Neural cell (in vitro differentiated cells): ENCODE measurements at regions not wholly inside any gene's neighbourhood (a gene's known extent, or its start where the extent isn't known, plus 50 kb on each side); places are given as distances from the start of the nearest gene placed in this dataset.

Experiments used
- H2AFZ ChIP-seq: fragments of 200-600, 300-800 bp; sonication (generic), shearing (Covaris generic); 2 replicates; pipeline ENCODE4 v1.6.0; 2014; ENCODE audit warnings: low read depth, mild to moderate bottlenecking, antibody characterized with exemption, low read length, moderate library complexity
- H3F3A ChIP-seq: fragments of 200-600 bp; shearing (Covaris generic); 2 replicates; pipeline ENCODE4 v1.6.1; 2016; ENCODE audit warnings: mild to moderate bottlenecking, moderate library complexity, mixed read lengths, antibody characterized with exemption, low read length; ENCODE audit not compliant: insufficient read depth, poor library complexity, severe bottlenecking
- H3K27ac ChIP-seq: fragments of 200-600, 300-800 bp; sonication (generic), shearing (Covaris generic); 2 replicates; pipeline ENCODE4 v1.5.1; 2014; ENCODE audit warnings: mild to moderate bottlenecking, low read length, moderate library complexity
- H3K27me3 ChIP-seq: fragments of 300-800, 200-600 bp; sonication (generic), shearing (Covaris generic); 2 replicates; pipeline ENCODE4 v1.6.0; 2014; ENCODE audit warnings: mild to moderate bottlenecking, low read depth, low read length, moderate library complexity; ENCODE audit not compliant: insufficient read depth
- H3K36me3 ChIP-seq: fragments of 300-800, 200-600 bp; sonication (generic), shearing (Covaris generic); 2 replicates; pipeline ENCODE4 v1.5.1; 2014; ENCODE audit warnings: mild to moderate bottlenecking, antibody characterized with exemption, low read length, moderate library complexity; ENCODE audit not compliant: insufficient read depth
- H3K4me2 ChIP-seq: fragments of 300-800, 200-600 bp; sonication (generic), shearing (Covaris generic); 2 replicates; pipeline ENCODE4 v1.6.0; 2014; ENCODE audit warnings: mild to moderate bottlenecking, low read length
- H3K4me3 ChIP-seq: fragments of 300-800, 200-600 bp; sonication (generic), shearing (Covaris generic); 2 replicates; pipeline ENCODE4 v1.5.1; 2014; ENCODE audit warnings: mild to moderate bottlenecking, low read length, moderate library complexity
- H3K79me2 ChIP-seq: fragments of 200-600 bp; shearing (Covaris generic); replicated peaks from 2 replicates; pipeline ENCODE4 v1.6.0; 2014; ENCODE audit warnings: mild to moderate bottlenecking, low read length, moderate library complexity; ENCODE audit not compliant: insufficient read depth
- H3K9ac ChIP-seq: fragments of 300-800, 200-600 bp; sonication (generic), shearing (Covaris generic); 2 replicates; pipeline ENCODE4 v1.6.1; 2016; ENCODE audit warnings: mild to moderate bottlenecking, low read length, mixed read lengths
- H3K9me2 ChIP-seq: fragments of 200-600 bp; shearing (Covaris generic); 2 replicates; pipeline ENCODE4 v1.6.1; 2016; ENCODE audit warnings: mild to moderate bottlenecking, low read length, mixed read lengths; ENCODE audit not compliant: insufficient read depth
- H3K9me3 ChIP-seq: fragments of 200-600, 300-800 bp; sonication (generic), shearing (Covaris generic); 2 replicates; pipeline ENCODE4 v1.6.1; 2016; ENCODE audit warnings: mild to moderate bottlenecking, mixed run types, low read length, moderate library complexity, mixed read lengths
- H4K20me1 ChIP-seq: fragments of 200-600 bp; shearing (Covaris generic); 2 replicates; pipeline ENCODE4 v1.6.1; 2016; ENCODE audit warnings: mild to moderate bottlenecking, mixed run types; ENCODE audit not compliant: insufficient read depth
- CTCF ChIP-seq: fragments of 450-650 bp; IDR thresholded peaks from 2 replicates; pipeline ENCODE4 v1.5.1; 2014; ENCODE audit warnings: antibody characterized with exemption, mild to moderate bottlenecking, moderate library complexity; ENCODE audit not compliant: poor library complexity, severe bottlenecking
- EP300 ChIP-seq: fragments of 450-650 bp; conservative IDR thresholded peaks from 2 replicates; pipeline ENCODE4 v1.6.1; 2014; ENCODE audit warnings: antibody characterized with exemption, mild to moderate bottlenecking, moderate library complexity; ENCODE audit not compliant: poor library complexity, severe bottlenecking
- EZH2 ChIP-seq: fragments of 200-600, 300-800 bp; shearing (Covaris generic), sonication (generic); IDR thresholded peaks from 2 replicates; pipeline ENCODE4 v1.6.1; 2014; ENCODE audit warnings: antibody characterized with exemption, low read length, borderline replicate concordance, mild to moderate bottlenecking; ENCODE audit not compliant: insufficient read depth, poor library complexity, severe bottlenecking
- MXI1 ChIP-seq: fragments of 450-650 bp; conservative IDR thresholded peaks from 2 replicates; pipeline ENCODE4 v1.6.1; 2014; ENCODE audit warnings: antibody characterized with exemption, mild to moderate bottlenecking; ENCODE audit not compliant: poor library complexity, severe bottlenecking
- POLR2AphosphoS5 ChIP-seq: IDR thresholded peaks from 2 replicates; pipeline ENCODE4 v1.6.1; 2012
- RAD21 ChIP-seq: fragments of 450-650 bp; conservative IDR thresholded peaks from 2 replicates; pipeline ENCODE4 v1.6.1; 2014; ENCODE audit warnings: antibody characterized with exemption, mild to moderate bottlenecking, moderate library complexity
- REST ChIP-seq: IDR thresholded peaks from 2 replicates; pipeline ENCODE4 v1.6.1; 2012; ENCODE audit warnings: borderline replicate concordance
- SMC3 ChIP-seq: fragments of 450-650 bp; conservative IDR thresholded peaks from 2 replicates; pipeline ENCODE4 v1.6.1; 2014; ENCODE audit warnings: antibody characterized with exemption, mild to moderate bottlenecking, moderate library complexity; ENCODE audit not compliant: poor library complexity
- TAF1 ChIP-seq: IDR thresholded peaks from 2 replicates; pipeline ENCODE4 v1.6.1; 2012; ENCODE audit warnings: low read depth

- Histone ChIP-seq H3K9me2 (no peaks in the 10 kb centered on the region), H3K4me3 (no peak overlapping the region), H3F3A (no peaks in the 10 kb centered on the region), H3K36me3 (no peaks in the 10 kb centered on the region), H3K27ac (no peak overlapping the region), H4K20me1 (no peaks in the 10 kb centered on the region), H3K79me2 (no peaks in the 10 kb centered on the region), H3K9me3 (no peaks in the 10 kb centered on the region), H3K27me3 (no peaks in the 10 kb centered on the region), H2AFZ (no peak overlapping the region), H3K4me2 (no peak overlapping the region), H3K9ac (no peak overlapping the region)
- TF ChIP-seq TAF1 (no peak), POLR2AphosphoS5 (no peak), REST (no peak)
These were observed 228.4 kb upstream of the MEX3C start for GRCh38 chr18:51425889-51426288.

GRCh38 chr18:51426996-51427395 is 229.5 kb upstream of the MEX3C start:
- H3K27me3 ChIP-seq = no peaks in the 10 kb centered on the region
- H3K4me2 ChIP-seq = no peak overlapping the region
- H3K36me3 ChIP-seq = no peaks in the 10 kb centered on the region
- no peaks in the 10 kb centered on the region for H3K79me2 ChIP-seq
- TF ChIP-seq EZH2 (no peak), REST (no peak), RAD21 (no peak), TAF1 (no peak), SMC3 (no peak), POLR2AphosphoS5 (no peak), MXI1 (no peak), CTCF (no peak), EP300 (no peak)
- H2AFZ ChIP-seq = no peak overlapping the region
- H3K9ac ChIP-seq = no peak overlapping the region
- no peak overlapping the region for H3K27ac ChIP-seq
- H3K4me3 ChIP-seq = no peak overlapping the region
- H3K9me2 ChIP-seq = no peaks in the 10 kb centered on the region
- no peaks in the 10 kb centered on the region for H3K9me3 ChIP-seq
- no peaks in the 10 kb centered on the region for H4K20me1 ChIP-seq
- H3F3A ChIP-seq = no peaks in the 10 kb centered on the region
